Uterus (tissue), 2 donors: ENCODE measurements at regions not wholly inside any gene's neighbourhood (a gene's known extent, or its start where the extent isn't known, plus 50 kb on each side); places are given as distances from the start of the nearest gene placed in this dataset.

Experiments used
- CTCF ChIP-seq, 4 experiments: fragments of 200-600 bp in 2 of 4; fragments of 450-650 bp in 2 of 4; sonication (generic) in 2 of 4; IDR thresholded peaks; one replicate each; pipeline ENCODE4 v1.5.1; 2016 to 2019; ENCODE audit warnings: antibody characterized with exemption in 4 of 4, mild to moderate bottlenecking in 2 of 4, moderate library complexity in 1 of 4
- POLR2A ChIP-seq, 2 donors: fragments of 450-650 bp; IDR thresholded peaks; one replicate each; pipeline ENCODE4 v1.6.1; 2016; ENCODE audit warnings: antibody characterized with exemption in 2 of 2, mild to moderate bottlenecking in 1 of 2, moderate library complexity in 1 of 2

DNA sequence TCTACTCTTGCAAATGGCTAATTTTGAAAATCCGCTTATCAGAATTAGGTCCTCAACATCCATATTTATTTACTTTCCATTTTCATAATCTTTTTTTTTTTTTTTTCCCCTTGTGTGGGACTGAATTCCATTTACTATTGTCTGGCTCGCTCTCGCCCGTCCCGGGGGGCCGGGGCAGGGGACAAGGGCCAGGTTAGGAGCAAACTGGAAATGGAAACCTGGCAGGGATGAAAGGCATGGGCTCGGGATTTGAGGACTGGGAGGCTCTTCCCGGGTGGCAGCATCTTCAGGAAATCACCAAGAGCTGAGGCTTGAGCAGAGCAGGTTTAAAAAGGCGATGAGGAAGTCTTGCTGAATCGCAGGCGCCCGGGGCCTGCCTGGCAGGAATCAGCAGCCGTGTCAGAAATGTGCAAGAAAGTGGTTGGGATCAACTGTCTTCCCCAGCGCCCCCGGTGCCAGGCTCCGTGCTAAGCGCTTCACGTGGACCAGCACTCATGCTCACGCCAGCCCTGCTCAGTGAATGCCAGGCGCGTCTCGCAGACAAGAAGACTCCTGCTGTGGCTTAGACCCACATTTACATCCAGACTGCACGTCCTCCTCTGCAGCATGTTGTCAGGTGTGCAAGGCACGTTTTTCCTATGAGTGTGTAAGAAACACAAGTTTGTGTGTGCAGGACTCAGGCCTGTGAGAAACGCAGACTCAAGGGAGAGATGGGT is 66.3 kb upstream of the UNC5A start:
- no peak for TF ChIP-seq CTCF (IDR thresholded peaks at IDR 0.05)
- TF ChIP-seq POLR2A (IDR thresholded peaks at IDR 0.05) = no peak
